ENCODE measurements at regions not wholly inside any gene's neighbourhood (a gene's known extent, or its start where the extent isn't known, plus 50 kb on each side); places are given as distances from the start of the nearest gene placed in this dataset.

DNA sequence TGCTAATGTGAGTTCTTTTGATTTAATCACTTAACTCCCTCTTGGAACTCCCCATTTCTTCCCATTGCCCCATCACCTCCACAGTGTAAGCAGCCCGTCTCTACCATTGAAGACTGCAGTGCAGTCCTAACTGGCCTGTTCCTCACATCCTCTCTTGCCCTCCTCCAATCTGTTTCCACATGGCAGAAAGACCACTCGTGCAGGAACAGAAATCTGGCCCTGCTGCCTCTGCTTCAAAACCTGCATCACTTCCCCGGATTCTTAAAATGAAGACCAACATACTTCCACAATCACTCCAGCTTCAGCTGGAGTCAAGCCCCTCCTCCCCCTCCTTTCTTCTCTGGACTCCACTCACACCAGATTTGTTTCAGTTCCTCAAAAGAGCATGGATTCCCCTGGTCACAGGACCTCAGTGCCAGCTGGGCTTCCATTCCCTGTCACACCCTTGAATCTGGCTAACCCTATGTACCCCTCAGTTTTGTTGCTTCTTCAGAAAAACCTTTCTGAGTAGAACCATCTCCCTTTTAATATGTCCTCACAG, 802.3 kb downstream of the MAFB start:
- TF ChIP-seq, protein P1, sequence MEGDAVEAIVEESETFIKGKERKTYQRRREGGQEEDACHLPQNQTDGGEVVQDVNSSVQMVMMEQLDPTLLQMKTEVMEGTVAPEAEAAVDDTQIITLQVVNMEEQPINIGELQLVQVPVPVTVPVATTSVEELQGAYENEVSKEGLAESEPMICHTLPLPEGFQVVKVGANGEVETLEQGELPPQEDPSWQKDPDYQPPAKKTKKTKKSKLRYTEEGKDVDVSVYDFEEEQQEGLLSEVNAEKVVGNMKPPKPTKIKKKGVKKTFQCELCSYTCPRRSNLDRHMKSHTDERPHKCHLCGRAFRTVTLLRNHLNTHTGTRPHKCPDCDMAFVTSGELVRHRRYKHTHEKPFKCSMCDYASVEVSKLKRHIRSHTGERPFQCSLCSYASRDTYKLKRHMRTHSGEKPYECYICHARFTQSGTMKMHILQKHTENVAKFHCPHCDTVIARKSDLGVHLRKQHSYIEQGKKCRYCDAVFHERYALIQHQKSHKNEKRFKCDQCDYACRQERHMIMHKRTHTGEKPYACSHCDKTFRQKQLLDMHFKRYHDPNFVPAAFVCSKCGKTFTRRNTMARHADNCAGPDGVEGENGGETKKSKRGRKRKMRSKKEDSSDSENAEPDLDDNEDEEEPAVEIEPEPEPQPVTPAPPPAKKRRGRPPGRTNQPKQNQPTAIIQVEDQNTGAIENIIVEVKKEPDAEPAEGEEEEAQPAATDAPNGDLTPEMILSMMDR (IDR thresholded peaks at IDR 0.05; ENCODE audit: insufficient read depth, low read length, poor library complexity, severe bottlenecking), result no peak
- no peak for TF ChIP-seq EZH2phosphoT487 (conservative IDR thresholded peaks at IDR 0.05; ENCODE audit: low read length)

All from SU-DHL-6 (cell line).